IPS-18c (cell line): ENCODE measurements at regions not wholly inside any gene's neighbourhood (a gene's known extent, or its start where the extent isn't known, plus 50 kb on each side); places are given as distances from the start of the nearest gene placed in this dataset.
"Not testable (repeated sequence)": the region's sequence is repeated elsewhere in the genome, so short reads cannot be mapped to it uniquely, and the experiment has no call there.

ENCODE experiments used
- H3K4me3 ChIP-seq: 2 replicates; pipeline ENCODE4 v1.7.0; 2013; ENCODE audit warnings: low read depth, mild to moderate bottlenecking, low read length, moderate library complexity; ENCODE audit not compliant: insufficient read depth
- H3K9me3 ChIP-seq: one replicate; pipeline ENCODE4 v1.6.1; 2013; ENCODE audit warnings: mild to moderate bottlenecking, low read length, moderate library complexity; ENCODE audit not compliant: control insufficient read depth, insufficient read depth

GRCh38 chr6:56727097-56727850 lies 84.6 kb upstream of the DST start:
- H3K9me3 ChIP-seq, result no peaks in the 10 kb centered on the region
- H3K4me3 ChIP-seq, result no peak overlapping the region

- H3K9me3 ChIP-seq, result peaks cover 6% of the 10 kb centered on the region
- no peak overlapping the region for H3K4me3 ChIP-seq
Observed at GRCh38 chr6:56725254-56725653, 82.6 kb upstream of the DST start.

GRCh38 chr6:56724455-56724854 lies 81.8 kb upstream of the DST start:
- Histone ChIP-seq H3K4me3 (no peak overlapping the region), H3K9me3 (peaks cover 6% of the 10 kb centered on the region)

- peaks cover 6% of the 10 kb centered on the region for H3K9me3 ChIP-seq
- H3K4me3 ChIP-seq, result no peak overlapping the region
Observed at GRCh38 chr6:56720882-56721281, 78.2 kb upstream of the DST start.

GRCh38 chr6:56720202-56720601 lies 77.5 kb upstream of the DST start:
- not testable (repeated sequence) for H3K9me3 ChIP-seq, H3K4me3 ChIP-seq

GRCh38 chr6:56719315-56720058 lies 76.8 kb upstream of the DST start:
- H3K9me3 ChIP-seq, result not testable (repeated sequence)

GRCh38 chr6:56718236-56718635 lies 75.5 kb upstream of the DST start:
- Histone ChIP-seq H3K4me3 (no peak overlapping the region), H3K9me3 (peaks cover 6% of the 10 kb centered on the region)

More at GRCh38 chr6:56719315-56720058, 76.8 kb upstream of the DST start:
- not testable (repeated sequence) for H3K4me3 ChIP-seq

- no peak overlapping the region for H3K4me3 ChIP-seq
- H3K9me3 ChIP-seq, result peaks cover 6% of the 10 kb centered on the region
Observed at GRCh38 chr6:56716229-56716628, 73.5 kb upstream of the DST start.

GRCh38 chr6:56715741-56716140 lies 73.1 kb upstream of the DST start:
- Histone ChIP-seq H3K9me3 (peaks cover under 1% of the 10 kb centered on the region), H3K4me3 (no peak overlapping the region)

GRCh38 chr6:56714982-56715456 lies 72.3 kb upstream of the DST start:
- no peak overlapping the region for H3K4me3 ChIP-seq

GRCh38 chr6:56714273-56714672 lies 71.6 kb upstream of the DST start:
- Histone ChIP-seq H3K9me3 (no peaks in the 10 kb centered on the region), H3K4me3 (no peak overlapping the region)

More at GRCh38 chr6:56714982-56715456, 72.3 kb upstream of the DST start:
- H3K9me3 ChIP-seq, result no peaks in the 10 kb centered on the region

- H3K9me3 ChIP-seq, result no peaks in the 10 kb centered on the region
- no peak overlapping the region for H3K4me3 ChIP-seq
Observed at GRCh38 chr6:56713254-56713672, 70.6 kb upstream of the DST start.

GRCh38 chr6:56710967-56711366 lies 68.3 kb upstream of the DST start:
- Histone ChIP-seq H3K4me3 (no peak overlapping the region), H3K9me3 (no peaks in the 10 kb centered on the region)

GRCh38 chr6:56709650-56710049 lies 67.0 kb upstream of the DST start:
- H3K9me3 ChIP-seq, result no peaks in the 10 kb centered on the region
- no peak overlapping the region for H3K4me3 ChIP-seq

GRCh38 chr6:56708810-56709597 lies 66.3 kb upstream of the DST start:
- no peaks in the 10 kb centered on the region for H3K9me3 ChIP-seq
- no peak overlapping the region for H3K4me3 ChIP-seq

GRCh38 chr6:56706981-56707726 lies 64.5 kb upstream of the DST start:
- Histone ChIP-seq H3K4me3 (no peak overlapping the region), H3K9me3 (no peaks in the 10 kb centered on the region)

- H3K9me3 ChIP-seq, result no peaks in the 10 kb centered on the region
Observed at GRCh38 chr6:56699066-56699654, 56.5 kb upstream of the DST start.

More at GRCh38 chr6:56699066-56699654, 56.5 kb upstream of the DST start:
- H3K4me3 ChIP-seq, result no peak overlapping the region
